OCI-LY1 (cell line): ENCODE measurements at regions not wholly inside any gene's neighbourhood (a gene's known extent, or its start where the extent isn't known, plus 50 kb on each side); places are given as distances from the start of the nearest gene placed in this dataset.

Experiments
- H2AFZ ChIP-seq: fragments of 200-600 bp; sonication (generic), shearing (Covaris generic); 2 replicates; pipeline ENCODE4 v1.6.0; 2014; ENCODE audit warnings: antibody characterized with exemption, mild to moderate bottlenecking, low read length
- H3F3A ChIP-seq: fragments of 200-600 bp; sonication (generic), shearing (Covaris generic); 2 replicates; pipeline ENCODE4 v1.6.0; 2014; ENCODE audit warnings: mild to moderate bottlenecking, antibody characterized with exemption, low read length, moderate library complexity; ENCODE audit not compliant: insufficient read depth
- H3K27ac ChIP-seq: fragments of 200-600 bp; sonication (generic); 2 replicates; pipeline ENCODE4 v1.5.1; 2014; ENCODE audit warnings: low read length, mixed run types, mild to moderate bottlenecking, low read depth; ENCODE audit not compliant: poor library complexity, severe bottlenecking
- H3K27me3 ChIP-seq: fragments of 200-600 bp; sonication (generic); 2 replicates; pipeline ENCODE4 v1.6.0; 2014; ENCODE audit warnings: antibody characterized with exemption, mild to moderate bottlenecking, low read length, moderate library complexity; ENCODE audit not compliant: insufficient read depth
- H3K36me3 ChIP-seq: fragments of 200-600 bp; sonication (generic); 2 replicates; pipeline ENCODE4 v1.6.1; 2014; ENCODE audit warnings: mild to moderate bottlenecking, antibody characterized with exemption, low read length, moderate library complexity, mixed read lengths; ENCODE audit not compliant: insufficient read depth
- H3K4me1 ChIP-seq: fragments of 200-600 bp; sonication (generic); 2 replicates; pipeline ENCODE4 v1.5.1; 2014; ENCODE audit warnings: mild to moderate bottlenecking, low read length, moderate library complexity; ENCODE audit not compliant: insufficient read depth, severe bottlenecking
- H3K4me2 ChIP-seq: fragments of 200-600 bp; sonication (generic), shearing (Covaris generic); 2 replicates; pipeline ENCODE4 v1.6.1; 2014; ENCODE audit warnings: low read length
- H3K4me3 ChIP-seq: fragments of 200-600 bp; sonication (generic); 2 replicates; pipeline ENCODE4 v1.5.1; 2014; ENCODE audit warnings: low read length, low read depth, mild to moderate bottlenecking, mixed read lengths; ENCODE audit not compliant: poor library complexity, severe bottlenecking
- H3K79me2 ChIP-seq: fragments of 200-600 bp; shearing (Covaris generic); 2 replicates; pipeline ENCODE4 v1.6.1; 2016; ENCODE audit warnings: mixed run types, low read length, mixed read lengths; ENCODE audit not compliant: insufficient read depth
- H3K9ac ChIP-seq: fragments of 200-600 bp; sonication (generic), shearing (Covaris generic); 2 replicates; pipeline ENCODE4 v1.6.1; 2014; ENCODE audit warnings: mild to moderate bottlenecking, low read length, mixed read lengths
- H3K9me2 ChIP-seq: fragments of 200-600 bp; sonication (generic), shearing (Covaris generic); 2 replicates; pipeline ENCODE4 v1.6.1; 2014; ENCODE audit warnings: low read depth, mild to moderate bottlenecking, low read length, mixed read lengths
- H3K9me3 ChIP-seq: fragments of 200-600 bp; shearing (Covaris generic); 2 replicates; pipeline ENCODE4 v1.6.1; 2014; ENCODE audit warnings: low read length, mixed read lengths
- H4K20me1 ChIP-seq: fragments of 200-600 bp; sonication (generic), shearing (Covaris generic); 2 replicates; pipeline ENCODE4 v1.6.0; 2016; ENCODE audit warnings: mild to moderate bottlenecking, low read length; ENCODE audit not compliant: insufficient read depth
- EZH2 ChIP-seq: fragments of 200-600 bp; sonication (generic), shearing (Covaris generic); IDR thresholded peaks from 2 replicates; pipeline ENCODE4 v1.8.0; 2017; ENCODE audit warnings: borderline replicate concordance, mixed run types, mild to moderate bottlenecking, antibody characterized with exemption, low read length, moderate library complexity, mixed read lengths
- TF ChIP-seq, protein P1 (sequence below): fragments of 200-600 bp; sonication (generic), shearing (Covaris generic); IDR thresholded peaks from 2 replicates; pipeline ENCODE4 v1.5.1; 2017; ENCODE audit warnings: mild to moderate bottlenecking, antibody characterized with exemption, low read length, moderate library complexity, mixed read lengths

DNA sequence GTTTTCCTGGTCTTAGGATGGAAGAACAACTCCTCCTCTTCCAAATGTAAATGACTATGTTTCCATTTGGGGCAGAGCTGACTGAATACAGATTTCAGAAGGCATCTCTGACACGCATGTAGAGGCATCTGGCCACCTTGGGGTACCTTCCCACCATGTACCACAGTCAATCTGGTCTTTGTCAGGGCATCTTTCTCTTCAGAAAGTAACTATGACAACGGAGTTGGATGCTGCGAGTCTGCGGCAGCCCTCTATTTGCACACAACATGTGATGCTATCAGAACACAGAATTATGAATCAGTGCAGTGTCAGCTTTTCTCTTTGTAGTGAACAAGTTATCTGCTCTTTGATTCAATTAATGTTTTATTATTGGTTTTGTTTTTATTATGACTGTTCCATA is 94.7 kb downstream of the TSEN15 start:
- no peaks in the 10 kb centered on the region for H4K20me1 ChIP-seq
- H3K4me1 ChIP-seq: no peaks in the 10 kb centered on the region

DNA sequence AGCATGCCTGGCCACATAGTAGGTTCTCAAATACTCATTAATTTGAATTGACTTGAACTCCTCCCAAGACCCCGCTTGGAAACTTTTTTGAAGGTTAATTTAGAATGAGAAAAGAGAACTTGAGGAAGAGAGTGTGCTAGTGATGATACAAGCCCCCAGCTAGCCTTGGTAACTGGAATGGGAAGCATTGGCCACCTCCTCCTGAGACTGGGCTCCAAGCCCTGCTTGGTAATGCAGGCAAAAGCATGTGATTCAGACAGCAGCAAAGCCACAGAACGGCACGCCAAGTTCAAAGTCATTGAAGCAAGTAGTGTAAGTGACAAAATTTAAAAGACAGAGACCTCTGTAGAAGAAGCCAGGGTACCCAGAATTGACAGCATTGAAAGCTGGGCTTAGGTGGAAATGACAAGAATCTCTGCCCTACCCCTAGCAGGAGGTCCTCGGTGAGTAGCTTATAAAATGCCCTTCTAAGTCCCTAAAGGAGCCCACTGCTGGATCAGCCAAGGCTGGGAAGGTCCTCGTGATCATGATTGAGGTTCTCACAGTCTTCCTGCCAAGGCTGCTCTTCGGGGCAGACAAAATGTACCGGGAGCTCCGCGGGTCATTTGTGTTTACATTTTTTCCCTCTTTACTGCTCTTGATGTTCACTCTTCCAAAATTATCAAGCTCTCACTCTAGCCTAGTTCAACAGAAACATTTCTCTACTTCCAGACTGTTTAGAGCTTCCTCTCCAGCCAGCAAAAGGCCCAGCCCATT is 99.4 kb downstream of the TSEN15 start:
- Histone ChIP-seq H3K9ac (no peak overlapping the region), H3K27me3 (no peaks in the 10 kb centered on the region), H3K4me3 (no peak overlapping the region), H3K36me3 (no peaks in the 10 kb centered on the region), H3K9me2 (no peaks in the 10 kb centered on the region), H3K27ac (no peak overlapping the region), H2AFZ (no peak overlapping the region), H3F3A (no peaks in the 10 kb centered on the region), H3K4me2 (no peak overlapping the region), H4K20me1 (no peaks in the 10 kb centered on the region), H3K79me2 (no peaks in the 10 kb centered on the region), H3K9me3 (no peaks in the 10 kb centered on the region), H3K4me1 (no peaks in the 10 kb centered on the region)
- TF ChIP-seq, protein P1, sequence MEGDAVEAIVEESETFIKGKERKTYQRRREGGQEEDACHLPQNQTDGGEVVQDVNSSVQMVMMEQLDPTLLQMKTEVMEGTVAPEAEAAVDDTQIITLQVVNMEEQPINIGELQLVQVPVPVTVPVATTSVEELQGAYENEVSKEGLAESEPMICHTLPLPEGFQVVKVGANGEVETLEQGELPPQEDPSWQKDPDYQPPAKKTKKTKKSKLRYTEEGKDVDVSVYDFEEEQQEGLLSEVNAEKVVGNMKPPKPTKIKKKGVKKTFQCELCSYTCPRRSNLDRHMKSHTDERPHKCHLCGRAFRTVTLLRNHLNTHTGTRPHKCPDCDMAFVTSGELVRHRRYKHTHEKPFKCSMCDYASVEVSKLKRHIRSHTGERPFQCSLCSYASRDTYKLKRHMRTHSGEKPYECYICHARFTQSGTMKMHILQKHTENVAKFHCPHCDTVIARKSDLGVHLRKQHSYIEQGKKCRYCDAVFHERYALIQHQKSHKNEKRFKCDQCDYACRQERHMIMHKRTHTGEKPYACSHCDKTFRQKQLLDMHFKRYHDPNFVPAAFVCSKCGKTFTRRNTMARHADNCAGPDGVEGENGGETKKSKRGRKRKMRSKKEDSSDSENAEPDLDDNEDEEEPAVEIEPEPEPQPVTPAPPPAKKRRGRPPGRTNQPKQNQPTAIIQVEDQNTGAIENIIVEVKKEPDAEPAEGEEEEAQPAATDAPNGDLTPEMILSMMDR: no peak
- TF ChIP-seq EZH2: no peak

More for the DNA sequence above, 94.7 kb downstream of the TSEN15 start:
- H3K9ac ChIP-seq: no peak overlapping the region
- no peaks in the 10 kb centered on the region for H3K36me3 ChIP-seq
- H3K9me2 ChIP-seq: no peaks in the 10 kb centered on the region
- no peak for TF ChIP-seq EZH2
- TF ChIP-seq, protein P1: no peak
- no peak overlapping the region for H3K27ac ChIP-seq
- H3K79me2 ChIP-seq: no peaks in the 10 kb centered on the region
- H3K9me3 ChIP-seq: no peaks in the 10 kb centered on the region
- H3K4me3 ChIP-seq: no peak overlapping the region
- no peak overlapping the region for H3K4me2 ChIP-seq
- H3F3A ChIP-seq: no peaks in the 10 kb centered on the region
- no peak overlapping the region for H2AFZ ChIP-seq
- H3K27me3 ChIP-seq: no peaks in the 10 kb centered on the region

DNA sequence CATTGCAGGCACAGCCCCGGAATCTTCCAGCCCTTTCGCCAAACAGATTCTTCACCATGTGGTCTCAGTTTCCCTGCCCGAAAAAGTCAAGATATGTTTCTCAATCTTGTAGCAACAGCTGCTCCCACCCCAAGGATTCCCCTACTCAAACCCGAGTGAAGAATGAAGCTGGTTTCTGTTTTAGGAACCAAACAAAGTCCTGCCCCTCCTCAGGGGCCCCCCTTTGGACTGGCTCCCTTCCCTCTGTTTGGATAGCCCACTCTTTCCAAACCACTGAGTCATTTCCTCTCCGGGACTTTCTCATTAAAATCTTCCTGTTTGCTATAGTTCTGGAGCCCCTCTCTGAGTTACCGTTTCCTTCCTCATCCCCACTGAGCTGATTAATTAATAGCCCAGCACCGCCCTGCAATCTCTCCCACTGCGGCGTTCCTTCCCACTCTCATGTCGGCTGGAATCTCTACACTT is 100.9 kb downstream of the TSEN15 start:
- H3K9me3 ChIP-seq: no peaks in the 10 kb centered on the region
- no peaks in the 10 kb centered on the region for H3F3A ChIP-seq
- no peak for TF ChIP-seq EZH2
- TF ChIP-seq, protein P1: no peak
- no peaks in the 10 kb centered on the region for H3K9me2 ChIP-seq
- no peaks in the 10 kb centered on the region for H3K27me3 ChIP-seq
- H3K79me2 ChIP-seq: no peaks in the 10 kb centered on the region
- no peak overlapping the region for H3K4me2 ChIP-seq
- H3K36me3 ChIP-seq: no peaks in the 10 kb centered on the region
- no peak overlapping the region for H3K27ac ChIP-seq
- no peaks in the 10 kb centered on the region for H4K20me1 ChIP-seq
- no peak overlapping the region for H2AFZ ChIP-seq
- H3K9ac ChIP-seq: no peak overlapping the region
- H3K4me1 ChIP-seq: no peaks in the 10 kb centered on the region
- H3K4me3 ChIP-seq: no peak overlapping the region
